Psoas muscle (tissue), 7 donors: ENCODE measurements at regions not wholly inside any gene's neighbourhood (a gene's known extent, or its start where the extent isn't known, plus 50 kb on each side); places are given as distances from the start of the nearest gene placed in this dataset.

ENCODE experiments used
- ATAC-seq, 4 donors: fragments of 200-7000 bp; cut with Tn5 transposase; one replicate each; pipeline ENCODE4 v1.9.1; 2020; ENCODE audit warnings: moderate library complexity in 3 of 4, mild to moderate bottlenecking in 2 of 4
- DNase-seq, 2 donors: peaks; one replicate each; pipeline ENCODE4 v3.0.0-alpha.2; 2020
- H3K27ac ChIP-seq: fragments of 200-600 bp; one replicate; pipeline ENCODE4 v1.8.0; 2022
- H3K27me3 ChIP-seq, 3 donors: fragments of 200-600 bp in 1 of 3; one replicate each; pipeline versions ENCODE4 v1.6.1 to v1.8.0; 2013 to 2022; ENCODE audit warnings: low read length in 2 of 3, mild to moderate bottlenecking in 2 of 3, moderate library complexity in 1 of 3; ENCODE audit not compliant: insufficient read depth in 3 of 3
- H3K36me3 ChIP-seq, 2 donors: fragments of 200-600 bp in 1 of 2; one replicate each; pipeline versions ENCODE4 v1.6.1 to v1.8.0; 2013 to 2022; ENCODE audit warnings: low read depth in 1 of 2, mild to moderate bottlenecking in 1 of 2, moderate library complexity in 1 of 2; ENCODE audit not compliant: insufficient read depth in 1 of 2
- H3K4me1 ChIP-seq: fragments of 200-600 bp; one replicate; pipeline ENCODE4 v1.8.0; 2022
- H3K4me3 ChIP-seq: fragments of 200-600 bp; one replicate; pipeline ENCODE4 v1.8.0; 2022; ENCODE audit warnings: mild to moderate bottlenecking
- H3K9me3 ChIP-seq: fragments of 200-600 bp; one replicate; pipeline ENCODE4 v1.8.0; 2022
- WGBS, 3 donors: extraction: QIAGEN DNeasy Blood & Tissue Kit; methylation state at CpG; one replicate each; pipeline versions ENCODE4 v1.1.6 to v1.1.7; 2013; 5-methylcytosine and 5-hydroxymethylcytosine counted together
- intact Hi-C, 2 donors: fragments of 100-400 bp; cut with DNase I; formaldehyde crosslinking; loops; one replicate each; pipeline versions ENCODE4 v1.11.0 to v1.14.2; 2022
- TF ChIP-seq, protein P1 (sequence below): fragments of 200-600 bp; IDR thresholded peaks from one replicate; pipeline ENCODE4 v1.8.0; 2022; ENCODE audit warnings: antibody characterized with exemption
- donor health status: healthy with polysubstance abuse.
- donor health status: DM: no; HTN: no; CAD: no; lungs with moderate emphysema.
- donor health status: Bipolar disorder and iron deficiency.
- donor health status: healthy.
- donor health status: DM: yes; HTN: yes; CAD: no.
- donor health status: DM: no; HTN: no; CAD: no.
- donor health status: DM: yes; HTN: yes; CAD: no.

DNA sequence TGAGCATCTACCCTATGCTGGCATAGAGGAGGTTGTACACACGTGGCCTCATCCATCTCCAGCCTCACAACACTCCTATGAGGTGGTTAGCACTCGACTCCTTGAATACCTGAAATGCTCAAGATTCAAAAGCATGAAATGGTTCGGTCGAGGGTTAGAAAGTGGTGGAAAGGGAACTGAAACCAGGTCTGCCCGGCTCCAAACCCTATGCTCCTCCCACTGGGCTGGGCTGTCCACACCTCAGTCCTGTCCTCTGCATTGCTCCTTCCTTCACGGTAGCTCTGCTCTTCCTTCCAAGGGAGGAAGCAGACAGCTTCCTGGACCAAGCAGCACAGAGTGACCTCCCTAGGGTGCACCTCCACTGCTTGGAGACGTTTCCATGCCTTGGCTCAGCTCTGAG is 565.2 kb upstream of the ID2 start:
- 72 to 79% (median 75%) methylated on average over 7 of the region's 7 CpGs for WGBS, 3 donors
- Histone ChIP-seq H3K4me3 (no peak overlapping the region), H3K4me1 (no peaks in the 10 kb centered on the region), H3K27ac (no peak overlapping the region), H3K9me3 (no peaks in the 10 kb centered on the region), H3K27me3 (peaks cover 0 to 4% (median 0%) of the 10 kb centered on the region in 3 donors), H3K36me3 (no peaks in the 10 kb centered on the region)
- TF ChIP-seq, protein P1, sequence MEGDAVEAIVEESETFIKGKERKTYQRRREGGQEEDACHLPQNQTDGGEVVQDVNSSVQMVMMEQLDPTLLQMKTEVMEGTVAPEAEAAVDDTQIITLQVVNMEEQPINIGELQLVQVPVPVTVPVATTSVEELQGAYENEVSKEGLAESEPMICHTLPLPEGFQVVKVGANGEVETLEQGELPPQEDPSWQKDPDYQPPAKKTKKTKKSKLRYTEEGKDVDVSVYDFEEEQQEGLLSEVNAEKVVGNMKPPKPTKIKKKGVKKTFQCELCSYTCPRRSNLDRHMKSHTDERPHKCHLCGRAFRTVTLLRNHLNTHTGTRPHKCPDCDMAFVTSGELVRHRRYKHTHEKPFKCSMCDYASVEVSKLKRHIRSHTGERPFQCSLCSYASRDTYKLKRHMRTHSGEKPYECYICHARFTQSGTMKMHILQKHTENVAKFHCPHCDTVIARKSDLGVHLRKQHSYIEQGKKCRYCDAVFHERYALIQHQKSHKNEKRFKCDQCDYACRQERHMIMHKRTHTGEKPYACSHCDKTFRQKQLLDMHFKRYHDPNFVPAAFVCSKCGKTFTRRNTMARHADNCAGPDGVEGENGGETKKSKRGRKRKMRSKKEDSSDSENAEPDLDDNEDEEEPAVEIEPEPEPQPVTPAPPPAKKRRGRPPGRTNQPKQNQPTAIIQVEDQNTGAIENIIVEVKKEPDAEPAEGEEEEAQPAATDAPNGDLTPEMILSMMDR: no peak
- DNase-seq (no peak), ATAC-seq (no peak)
- intact Hi-C loops: no loop called here

DNA sequence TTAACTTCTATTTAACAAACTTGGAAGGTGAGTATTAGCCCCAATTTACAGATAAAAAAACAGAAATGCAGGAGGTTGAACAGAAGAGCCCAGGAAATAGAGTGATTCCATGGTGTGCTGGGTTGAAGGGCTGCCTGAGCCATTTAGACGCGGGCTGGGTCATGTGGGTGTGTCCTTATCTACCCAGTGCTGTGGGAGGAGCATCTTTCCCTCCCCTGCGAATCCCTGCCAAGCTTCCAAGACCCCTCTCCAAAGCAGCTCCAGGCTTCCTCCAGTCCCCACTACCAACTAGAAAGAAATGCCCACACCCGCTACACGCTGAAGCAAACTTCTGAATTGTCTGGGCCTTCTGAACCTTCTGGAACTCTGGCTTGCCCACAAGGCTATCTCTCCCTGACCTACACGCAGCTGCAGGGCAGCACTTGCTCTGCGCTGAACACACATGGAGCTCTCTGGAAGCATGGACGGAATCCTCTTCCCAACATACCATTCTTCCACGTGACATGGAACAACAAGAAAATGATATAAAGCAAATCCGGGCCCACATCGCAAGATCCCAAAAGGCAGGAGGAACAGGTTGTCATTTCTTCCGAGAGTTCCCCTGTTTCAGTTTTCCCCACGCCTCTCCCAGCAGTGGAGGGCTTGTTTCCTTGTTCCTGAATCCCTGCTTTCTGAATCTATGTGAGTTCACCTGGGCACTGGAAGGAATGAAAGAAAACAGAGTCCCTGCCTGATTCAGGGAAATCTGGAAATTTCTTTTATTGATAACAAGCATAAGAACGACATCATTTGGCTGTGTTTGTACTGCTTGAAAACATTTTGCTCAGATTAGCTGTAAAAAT is 562.7 kb upstream of the ID2 start:
- Histone ChIP-seq H3K36me3 (no peaks in the 10 kb centered on the region), H3K27ac (peak overlapping the region; percentile 61), H3K9me3 (no peaks in the 10 kb centered on the region), H3K27me3 (peaks cover 0 to 4% (median 0%) of the 10 kb centered on the region in 3 donors), H3K4me3 (no peak overlapping the region), H3K4me1 (no peaks in the 10 kb centered on the region)
- intact Hi-C loops: no loop called here
- DNase-seq (no peak), ATAC-seq (no peak)
- TF ChIP-seq, protein P1: no peak
- WGBS, 3 donors: 89 to 91% (median 89%) methylated on average over 14 of the region's 14 CpGs

DNA sequence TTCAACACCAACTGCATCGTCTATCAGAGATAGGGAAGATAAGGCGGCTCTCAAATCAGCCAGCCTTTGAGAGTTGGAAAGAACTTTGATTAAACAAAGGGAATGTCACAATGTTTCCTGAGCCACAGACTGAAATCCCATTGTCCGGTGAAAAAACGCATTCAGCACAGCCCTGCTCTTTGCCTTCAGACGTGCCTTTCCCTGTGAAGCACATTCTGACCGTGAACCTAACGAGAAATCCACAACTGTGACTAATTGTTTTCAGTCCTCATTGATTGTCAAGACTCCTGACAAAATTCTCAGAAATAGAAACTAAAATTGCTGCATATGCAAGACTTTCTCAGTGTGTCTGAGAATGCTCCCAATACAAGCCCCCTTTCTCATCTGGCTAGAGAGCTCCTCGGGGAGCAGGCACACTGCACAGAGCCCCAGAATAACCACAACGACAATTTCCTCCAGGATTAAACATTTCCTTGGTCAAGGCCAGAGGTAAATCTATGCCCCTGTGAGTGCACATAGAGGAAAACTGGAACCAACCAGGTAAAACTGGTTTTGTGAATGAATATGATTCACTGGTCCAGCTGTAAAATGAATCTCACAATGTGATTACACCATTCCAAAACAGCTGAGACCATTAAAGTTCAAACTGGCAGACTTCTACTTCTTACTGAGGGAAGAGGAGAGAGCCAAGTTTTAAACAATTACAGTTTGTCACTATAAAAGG is 561.9 kb upstream of the ID2 start:
- Histone ChIP-seq H3K4me3 (no peak overlapping the region), H3K27ac (peak overlapping the region; percentile 61), H3K9me3 (no peaks in the 10 kb centered on the region), H3K36me3 (no peaks in the 10 kb centered on the region), H3K4me1 (no peaks in the 10 kb centered on the region), H3K27me3 (peaks cover 0 to 4% (median 0%) of the 10 kb centered on the region in 3 donors)
- DNase-seq (no peak), ATAC-seq (peak in 2 of 4 donors; percentile 23 to 40)
- intact Hi-C loops: no loop called here
- 27 to 36% (median 29%) methylated on average over 9 of the region's 9 CpGs for WGBS, 3 donors
- TF ChIP-seq, protein P1: no peak

DNA sequence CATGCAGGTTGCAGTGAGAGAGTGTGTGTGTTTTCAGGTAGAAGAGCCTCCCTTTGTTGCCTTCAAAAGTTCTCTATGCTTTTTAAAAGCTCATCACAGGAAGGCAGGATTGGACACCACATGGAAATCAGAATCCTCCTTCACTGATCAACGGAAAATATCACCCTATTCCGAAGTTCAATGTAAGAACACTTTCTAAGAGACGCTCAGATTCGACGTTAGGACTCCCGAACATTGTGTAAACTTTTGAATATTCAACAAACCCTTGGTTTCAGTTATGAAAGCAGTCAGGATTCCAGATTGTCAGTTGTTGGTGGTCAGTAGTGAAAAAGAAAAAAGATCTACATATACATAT is 561.4 kb upstream of the ID2 start:
- H3K27ac ChIP-seq: peak overlapping the region; percentile 61
- H3K36me3 ChIP-seq: no peaks in the 10 kb centered on the region
- intact Hi-C loops: no loop called here
- DNase-seq (no peak), ATAC-seq (no peak)
- no peaks in the 10 kb centered on the region for H3K9me3 ChIP-seq
- H3K27me3 ChIP-seq: peaks cover 0 to 4% (median 0%) of the 10 kb centered on the region in 3 donors
- TF ChIP-seq, protein P1: no peak
- WGBS, 3 donors: 38 to 53% (median 51%) methylated on average over 6 of the region's 6 CpGs
- no peak overlapping the region for H3K4me3 ChIP-seq
- no peaks in the 10 kb centered on the region for H3K4me1 ChIP-seq
